ENCODE measurements at regions not wholly inside any gene's neighbourhood (a gene's known extent, or its start where the extent isn't known, plus 50 kb on each side); places are given as distances from the start of the nearest gene placed in this dataset.

DNA sequence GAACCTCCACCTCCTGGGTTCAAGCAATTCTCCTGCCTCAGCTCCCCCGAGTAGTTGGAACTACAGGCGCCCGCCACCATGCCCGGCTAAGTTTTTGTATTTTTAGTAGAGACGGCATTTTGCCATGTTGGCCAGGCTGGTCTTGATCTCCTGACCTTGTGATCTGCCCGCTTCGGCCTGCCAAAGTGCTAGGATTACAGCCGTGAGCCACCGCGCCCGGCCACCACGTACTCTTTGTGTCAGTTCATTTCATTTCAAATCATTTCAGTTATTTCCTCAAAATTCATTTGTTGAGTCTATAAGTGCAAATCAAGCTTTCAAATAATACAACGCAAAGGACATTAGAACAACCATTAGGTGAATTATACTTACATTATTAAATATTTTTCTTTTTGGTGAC is 943.8 kb downstream of the TYW1 start:
- H3K4me1 ChIP-seq (ENCODE audit: control insufficient read depth in 2 of 3, insufficient read depth in 2 of 3, low read depth in 1 of 3, low read length in 3 of 3): no peaks in the 10 kb centered on the region
- intact Hi-C loops (cut with DNase I): no loop called here
- no peak overlapping the region for H3K9ac ChIP-seq (ENCODE audit: low read length in 3 of 3)
- TF ChIP-seq, protein P1, sequence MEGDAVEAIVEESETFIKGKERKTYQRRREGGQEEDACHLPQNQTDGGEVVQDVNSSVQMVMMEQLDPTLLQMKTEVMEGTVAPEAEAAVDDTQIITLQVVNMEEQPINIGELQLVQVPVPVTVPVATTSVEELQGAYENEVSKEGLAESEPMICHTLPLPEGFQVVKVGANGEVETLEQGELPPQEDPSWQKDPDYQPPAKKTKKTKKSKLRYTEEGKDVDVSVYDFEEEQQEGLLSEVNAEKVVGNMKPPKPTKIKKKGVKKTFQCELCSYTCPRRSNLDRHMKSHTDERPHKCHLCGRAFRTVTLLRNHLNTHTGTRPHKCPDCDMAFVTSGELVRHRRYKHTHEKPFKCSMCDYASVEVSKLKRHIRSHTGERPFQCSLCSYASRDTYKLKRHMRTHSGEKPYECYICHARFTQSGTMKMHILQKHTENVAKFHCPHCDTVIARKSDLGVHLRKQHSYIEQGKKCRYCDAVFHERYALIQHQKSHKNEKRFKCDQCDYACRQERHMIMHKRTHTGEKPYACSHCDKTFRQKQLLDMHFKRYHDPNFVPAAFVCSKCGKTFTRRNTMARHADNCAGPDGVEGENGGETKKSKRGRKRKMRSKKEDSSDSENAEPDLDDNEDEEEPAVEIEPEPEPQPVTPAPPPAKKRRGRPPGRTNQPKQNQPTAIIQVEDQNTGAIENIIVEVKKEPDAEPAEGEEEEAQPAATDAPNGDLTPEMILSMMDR (IDR thresholded peaks at IDR 0.05; ENCODE audit: borderline replicate concordance, extremely low read depth, insufficient read depth): no peak
- no peaks in the 10 kb centered on the region for H3K9me3 ChIP-seq (ENCODE audit: control insufficient read depth in 2 of 3, insufficient read depth in 1 of 3, low read length in 3 of 3)
- H3K27me3 ChIP-seq (ENCODE audit: control insufficient read depth, insufficient read depth, low read length): no peaks in the 10 kb centered on the region
- no peaks in the 10 kb centered on the region for H3K36me3 ChIP-seq (ENCODE audit: control insufficient read depth in 2 of 3, insufficient read depth in 3 of 3, low read length in 3 of 3)
- FAIRE-seq (no peak), DNase-seq (no peak)
- H3K4me3 ChIP-seq (ENCODE audit: low read length in 3 of 3): no peak overlapping the region
- no peak overlapping the region for H3K27ac ChIP-seq (ENCODE audit: low read depth in 2 of 2, low read length in 2 of 2)

DNA sequence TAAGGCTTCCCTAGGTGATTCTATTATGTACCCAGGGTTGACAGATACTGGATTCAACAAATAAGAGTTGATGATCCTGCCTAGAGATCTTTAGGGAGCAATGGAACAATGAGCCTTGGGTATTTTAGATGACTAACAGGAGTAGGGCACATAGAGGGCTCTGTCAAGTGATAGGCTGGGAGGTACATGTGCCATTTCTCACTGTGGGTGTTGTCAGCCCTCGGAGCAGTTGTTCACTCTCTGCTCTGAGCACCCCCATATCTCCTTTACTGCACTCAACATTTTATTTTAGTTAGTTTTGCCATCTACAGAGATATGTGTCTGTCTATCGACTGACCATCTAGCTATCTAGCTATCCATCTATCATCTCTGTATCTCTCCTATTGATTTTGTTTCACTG is 950.6 kb downstream of the TYW1 start:
- Histone ChIP-seq H3K27ac (ENCODE audit: low read depth in 2 of 2, low read length in 2 of 2) (no peak overlapping the region), H3K9me3 (ENCODE audit: control insufficient read depth in 2 of 3, insufficient read depth in 1 of 3, low read length in 3 of 3) (no peaks in the 10 kb centered on the region), H3K9ac (ENCODE audit: low read length in 3 of 3) (no peak overlapping the region), H3K36me3 (ENCODE audit: control insufficient read depth in 2 of 3, insufficient read depth in 3 of 3, low read length in 3 of 3) (no peaks in the 10 kb centered on the region), H3K4me1 (ENCODE audit: control insufficient read depth in 2 of 3, insufficient read depth in 2 of 3, low read depth in 1 of 3, low read length in 3 of 3) (no peaks in the 10 kb centered on the region), H3K27me3 (ENCODE audit: control insufficient read depth, insufficient read depth, low read length) (no peaks in the 10 kb centered on the region), H3K4me3 (ENCODE audit: low read length in 3 of 3) (no peak overlapping the region)
- FAIRE-seq (no peak), DNase-seq (no peak)
- intact Hi-C loops (cut with DNase I): no loop called here
- TF ChIP-seq, protein P1 (IDR thresholded peaks at IDR 0.05; ENCODE audit: borderline replicate concordance, extremely low read depth, insufficient read depth): no peak

DNA sequence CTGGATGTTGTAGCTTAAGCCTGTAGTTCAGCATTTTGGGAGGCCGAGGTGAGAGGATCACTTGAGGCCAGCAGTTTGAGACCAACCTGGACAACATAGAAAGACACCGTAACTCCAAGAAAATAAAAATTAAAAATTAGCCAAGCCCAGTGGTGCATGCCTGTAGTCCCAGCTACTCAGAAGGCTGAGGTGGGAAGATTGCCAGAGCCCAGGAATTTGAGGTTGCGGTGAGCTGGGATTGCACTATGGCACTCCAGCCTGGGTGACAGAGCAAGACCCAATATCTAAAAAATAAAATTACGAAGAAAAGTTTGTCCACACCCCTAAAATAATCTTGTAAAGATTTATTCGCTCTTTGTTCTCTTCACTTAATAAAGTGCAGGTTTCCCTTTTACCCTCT is 951.0 kb downstream of the TYW1 start:
- Histone ChIP-seq H3K9me3 (ENCODE audit: control insufficient read depth in 2 of 3, insufficient read depth in 1 of 3, low read length in 3 of 3) (no peaks in the 10 kb centered on the region), H3K4me3 (ENCODE audit: low read length in 3 of 3) (no peak overlapping the region), H3K36me3 (ENCODE audit: control insufficient read depth in 2 of 3, insufficient read depth in 3 of 3, low read length in 3 of 3) (no peaks in the 10 kb centered on the region), H3K4me1 (ENCODE audit: control insufficient read depth in 2 of 3, insufficient read depth in 2 of 3, low read depth in 1 of 3, low read length in 3 of 3) (no peaks in the 10 kb centered on the region), H3K9ac (ENCODE audit: low read length in 3 of 3) (no peak overlapping the region), H3K27ac (ENCODE audit: low read depth in 2 of 2, low read length in 2 of 2) (no peak overlapping the region), H3K27me3 (ENCODE audit: control insufficient read depth, insufficient read depth, low read length) (no peaks in the 10 kb centered on the region)
- DNase-seq (no peak), FAIRE-seq (no peak)
- TF ChIP-seq, protein P1 (IDR thresholded peaks at IDR 0.05; ENCODE audit: borderline replicate concordance, extremely low read depth, insufficient read depth): no peak
- intact Hi-C loops (cut with DNase I): no loop called here

DNA sequence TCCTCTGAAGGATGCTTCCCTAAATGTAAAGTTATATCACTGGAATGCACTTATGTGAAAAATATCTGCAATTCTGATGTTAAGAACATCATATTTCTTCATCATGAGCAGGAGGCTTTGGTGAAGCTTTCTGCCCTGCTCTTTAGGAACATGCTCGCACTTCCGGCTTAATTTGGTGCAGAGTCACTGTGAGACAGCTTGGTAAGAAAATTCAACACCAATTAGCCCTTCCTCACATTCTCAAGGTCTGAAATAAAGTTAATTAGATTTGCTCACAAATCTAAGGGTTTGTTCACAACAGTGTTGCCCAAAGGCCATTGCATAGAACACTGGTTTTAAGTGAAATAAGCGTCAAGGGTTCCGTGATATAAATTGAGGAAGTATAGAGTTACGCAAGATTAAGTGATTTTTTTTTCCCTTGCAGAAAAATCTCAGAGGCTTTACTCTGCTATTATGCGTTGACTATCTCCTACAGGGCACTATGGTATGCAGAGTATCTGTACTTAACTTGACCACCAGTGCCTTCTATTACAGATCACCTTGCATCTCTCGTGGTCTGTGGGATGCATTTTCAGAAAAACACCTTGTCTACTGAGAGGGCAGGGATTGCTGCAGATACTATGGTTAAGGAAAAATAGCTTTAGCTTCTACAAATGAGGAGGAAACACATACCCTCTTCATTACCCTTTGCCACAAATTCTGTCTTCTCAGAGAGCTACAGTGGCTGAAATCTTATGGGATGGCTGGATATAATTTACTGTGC is 953.9 kb downstream of the TYW1 start:
- no peak overlapping the region for H3K27ac ChIP-seq (ENCODE audit: low read depth in 2 of 2, low read length in 2 of 2)
- no peaks in the 10 kb centered on the region for H3K27me3 ChIP-seq (ENCODE audit: control insufficient read depth, insufficient read depth, low read length)
- no peaks in the 10 kb centered on the region for H3K9me3 ChIP-seq (ENCODE audit: control insufficient read depth in 2 of 3, insufficient read depth in 1 of 3, low read length in 3 of 3)
- H3K4me3 ChIP-seq (ENCODE audit: low read length in 3 of 3): no peak overlapping the region
- no peak for DNase-seq
- H3K9ac ChIP-seq (ENCODE audit: low read length in 3 of 3): no peak overlapping the region
- FAIRE-seq: no peak
- TF ChIP-seq, protein P1 (IDR thresholded peaks at IDR 0.05; ENCODE audit: borderline replicate concordance, extremely low read depth, insufficient read depth): no peak
- H3K36me3 ChIP-seq (ENCODE audit: control insufficient read depth in 2 of 3, insufficient read depth in 3 of 3, low read length in 3 of 3): no peaks in the 10 kb centered on the region
- H3K4me1 ChIP-seq (ENCODE audit: control insufficient read depth in 2 of 3, insufficient read depth in 2 of 3, low read depth in 1 of 3, low read length in 3 of 3): no peaks in the 10 kb centered on the region
- intact Hi-C loops (cut with DNase I): no loop called here

Data from kidney (tissue), 13 donors.